Endothelial cell of umbilical vein (primary cell): ENCODE measurements at regions not wholly inside any gene's neighbourhood (a gene's known extent, or its start where the extent isn't known, plus 50 kb on each side); places are given as distances from the start of the nearest gene placed in this dataset.

ENCODE experiments used
- BruUV-seq: library from RNA; stranded (reverse); fragments of 400-500 nt; replicated peaks from 2 replicates; lab custom pipeline; 2021; lab: Mats Ljungman, UMichigan
- CTCF ChIA-PET: fragments of 300-600, 350-600 bp; sonication (Branson Sonifier 250); formaldehyde crosslinking; loops from one replicate; lab custom pipeline; 2021; ENCODE audit warnings: antibody characterized with exemption, inconsistent platforms; lab: Charles Lee
- POLR2A ChIA-PET: fragments of 300-600, 350-600 bp; sonication (Branson Sonifier 250); formaldehyde crosslinking; loops from one replicate; lab custom pipeline; 2021; ENCODE audit warnings: antibody characterized with exemption, inconsistent platforms; lab: Charles Lee
- DNase-seq: peaks from one replicate; pipeline ENCODE4 v3.0.0-alpha.2; 2011; ENCODE audit warnings: low read depth, low spot score
- FAIRE-seq: peaks from 2 replicates; lab custom pipeline; 2011; peaks lifted over from hg19 to GRCh38; lab: Jason Lieb, UNC
- H2AFZ ChIP-seq: 2 replicates; pipeline ENCODE4 v1.6.0; 2012; ENCODE audit warnings: low read depth, low read length, control low read depth, inconsistent platforms
- H3K27ac ChIP-seq: 2 replicates; pipeline ENCODE4 v1.5.1; 2011; ENCODE audit warnings: low read depth, mild to moderate bottlenecking, control low read depth, low read length, moderate library complexity; ENCODE audit not compliant: insufficient read depth
- H3K27me3 ChIP-seq, 2 experiments: 2 replicates each; pipeline versions ENCODE4 v1.6.0 to v1.6.1; 2011; ENCODE audit warnings: low read length in 2 of 2, mixed read lengths in 1 of 2; ENCODE audit not compliant: control insufficient read depth in 2 of 2, insufficient read depth in 2 of 2
- H3K36me3 ChIP-seq, 2 experiments: 2 replicates in 1 of 2; 3 replicates in 1 of 2; pipeline ENCODE4 v1.5.1; 2011; ENCODE audit warnings: low read length in 2 of 2, mild to moderate bottlenecking in 1 of 2, moderate library complexity in 1 of 2; ENCODE audit not compliant: control insufficient read depth in 2 of 2, insufficient read depth in 2 of 2; ENCODE audit errors: extremely low read depth in 1 of 2
- H3K4me1 ChIP-seq: 3 replicates; pipeline ENCODE4 v1.5.1; 2011; ENCODE audit warnings: mild to moderate bottlenecking, low read length; ENCODE audit not compliant: control insufficient read depth, insufficient read depth; ENCODE audit errors: extremely low read depth
- H3K4me2 ChIP-seq: 2 replicates; pipeline ENCODE4 v1.6.1; 2011; ENCODE audit warnings: low read length, control low read depth, mixed read lengths; ENCODE audit not compliant: insufficient read depth
- H3K4me3 ChIP-seq, 3 experiments: fragments of 200-600 bp in 1 of 3; sonication (generic), shearing (Covaris generic) in 1 of 3; replicated peaks in 1 of 3; 2 replicates each; pipeline ENCODE4 v1.5.1; 2011 to 2016; ENCODE audit warnings: control low read depth in 3 of 3, low read length in 3 of 3, mild to moderate bottlenecking in 2 of 3, inconsistent platforms in 1 of 3, low read depth in 1 of 3, moderate library complexity in 1 of 3; ENCODE audit not compliant: insufficient read depth in 1 of 3
- H3K79me2 ChIP-seq: 2 replicates; pipeline ENCODE4 v1.6.0; 2012; ENCODE audit warnings: low read length, inconsistent platforms; ENCODE audit not compliant: control insufficient read depth, insufficient read depth
- H3K9ac ChIP-seq: replicated peaks from 2 replicates; pipeline ENCODE3; 2011; ENCODE audit warnings: low read length, control low read depth; ENCODE audit not compliant: insufficient read depth; ENCODE audit errors: extremely low read depth
- H3K9me1 ChIP-seq: replicated peaks from 3 replicates; pipeline ENCODE4 v1.6.0; 2011; ENCODE audit warnings: mild to moderate bottlenecking, low read length; ENCODE audit not compliant: control insufficient read depth, insufficient read depth; ENCODE audit errors: extremely low read depth
- H3K9me3 ChIP-seq: replicated peaks from 2 replicates; pipeline ENCODE4 v1.5.1; 2012; ENCODE audit warnings: low read length, inconsistent platforms; ENCODE audit not compliant: control insufficient read depth, insufficient read depth
- H4K20me1 ChIP-seq: replicated peaks from 2 replicates; pipeline ENCODE3; 2011; ENCODE audit warnings: mild to moderate bottlenecking, low read length; ENCODE audit not compliant: control insufficient read depth, insufficient read depth; ENCODE audit errors: extremely low read depth
- EZH2 ChIP-seq: IDR thresholded peaks from 2 replicates; pipeline ENCODE4 v1.6.1; 2012; ENCODE audit warnings: borderline replicate concordance, low read depth, mild to moderate bottlenecking, moderate library complexity, low read length, inconsistent platforms; ENCODE audit not compliant: severe bottlenecking
- FOS ChIP-seq: IDR thresholded peaks from 2 replicates; pipeline ENCODE4 v1.6.1; 2011; ENCODE audit warnings: mild to moderate bottlenecking, low read length, moderate library complexity, borderline replicate concordance; ENCODE audit not compliant: insufficient read depth
- GATA2 ChIP-seq: IDR thresholded peaks from 2 replicates; pipeline ENCODE4 v1.7.0; 2011; ENCODE audit warnings: low read depth, mild to moderate bottlenecking, moderate library complexity, mixed read lengths, low read length; ENCODE audit not compliant: insufficient read length, insufficient read depth
- JUN ChIP-seq: IDR thresholded peaks from 2 replicates; pipeline ENCODE4 v1.6.1; 2011; ENCODE audit warnings: borderline replicate concordance, low read depth; ENCODE audit not compliant: insufficient read length, insufficient read depth
- MYC ChIP-seq: IDR thresholded peaks from one replicate; pipeline ENCODE4 v1.6.1; 2011; ENCODE audit warnings: mild to moderate bottlenecking, low read depth, low read length
- POLR2A ChIP-seq: IDR thresholded peaks from 2 replicates; pipeline ENCODE4 v1.6.1; 2012; ENCODE audit warnings: low read depth, mild to moderate bottlenecking, control low read depth, low read length
- POLR2AphosphoS5 ChIP-seq: IDR thresholded peaks from 2 replicates; pipeline ENCODE4 v1.6.1; 2012; ENCODE audit warnings: low read depth, mild to moderate bottlenecking, control low read depth, low read length, moderate library complexity; ENCODE audit not compliant: insufficient read depth
- dilution Hi-C: fragments of 300-500 bp; cut with MboI; formaldehyde crosslinking; loops from one replicate; pipeline ENCODE4 v1.15.0; 2019; ENCODE audit warnings: low sequenced_read_pairs; ENCODE audit not compliant: extremely low pct_ligation_motif_present
- intact Hi-C: fragments of 100-400 bp; cut with micrococcal nuclease; formaldehyde crosslinking; loops from one replicate; pipeline ENCODE4 v1.10.0; 2022
- TF ChIP-seq, protein P1 (sequence below), 2 donors: IDR thresholded peaks; 1 replicate in 1 of 2; 2 replicates in 1 of 2; pipeline ENCODE4 v1.5.1; 2011; ENCODE audit warnings: low read length in 2 of 2, mild to moderate bottlenecking in 2 of 2, moderate library complexity in 2 of 2, control low read depth in 1 of 2, inconsistent platforms in 1 of 2, low read depth in 1 of 2; ENCODE audit not compliant: insufficient read depth in 1 of 2; ENCODE audit errors: extremely low read depth in 1 of 2
- TF ChIP-seq, protein P2 (sequence below): IDR thresholded peaks from 2 replicates; pipeline ENCODE4 v1.6.1; 2011; ENCODE audit not compliant: insufficient read depth, insufficient read length

DNA sequence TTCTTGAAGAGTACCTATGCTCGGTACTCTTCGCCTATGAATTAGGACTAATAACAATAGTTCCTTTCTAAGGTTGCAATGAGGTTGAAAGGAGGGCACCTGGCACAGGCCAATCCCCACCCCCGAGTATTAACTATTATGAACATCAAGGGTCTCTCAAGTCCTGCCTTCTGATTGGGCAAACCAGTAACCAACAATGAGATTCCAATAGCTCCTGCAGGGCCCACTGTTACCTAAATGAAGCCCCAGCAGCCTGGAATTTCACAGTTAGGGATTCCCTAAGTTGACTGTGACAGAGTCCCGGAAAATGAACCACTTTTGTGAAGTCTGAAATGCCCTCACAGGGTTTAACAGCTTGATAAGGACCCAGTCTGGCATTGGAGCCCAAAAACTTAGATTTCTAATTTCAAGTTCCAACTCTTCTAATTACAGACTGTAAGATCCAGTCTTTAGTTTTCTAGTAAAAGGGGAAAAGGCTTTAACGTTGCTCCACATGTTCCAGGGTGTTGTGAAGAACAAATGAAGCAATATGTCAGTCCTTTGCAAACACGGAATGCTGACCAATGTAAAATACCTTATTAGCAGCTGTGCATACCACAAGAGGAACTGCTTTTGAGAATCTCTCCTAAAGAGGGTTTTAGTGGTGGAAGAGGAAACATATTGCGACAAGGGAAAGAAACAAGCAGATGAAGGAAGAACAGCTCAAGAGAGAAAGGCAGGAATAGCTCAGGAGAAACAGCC, 277.7 kb upstream of the MAP2 start:
- H3K9me1 ChIP-seq, result no peaks in the 10 kb centered on the region
- no peaks in the 10 kb centered on the region for H4K20me1 ChIP-seq
- H3K4me1 ChIP-seq, result no peaks in the 10 kb centered on the region
- H3K27ac ChIP-seq, result no peak overlapping the region
- TF ChIP-seq, protein P1, sequence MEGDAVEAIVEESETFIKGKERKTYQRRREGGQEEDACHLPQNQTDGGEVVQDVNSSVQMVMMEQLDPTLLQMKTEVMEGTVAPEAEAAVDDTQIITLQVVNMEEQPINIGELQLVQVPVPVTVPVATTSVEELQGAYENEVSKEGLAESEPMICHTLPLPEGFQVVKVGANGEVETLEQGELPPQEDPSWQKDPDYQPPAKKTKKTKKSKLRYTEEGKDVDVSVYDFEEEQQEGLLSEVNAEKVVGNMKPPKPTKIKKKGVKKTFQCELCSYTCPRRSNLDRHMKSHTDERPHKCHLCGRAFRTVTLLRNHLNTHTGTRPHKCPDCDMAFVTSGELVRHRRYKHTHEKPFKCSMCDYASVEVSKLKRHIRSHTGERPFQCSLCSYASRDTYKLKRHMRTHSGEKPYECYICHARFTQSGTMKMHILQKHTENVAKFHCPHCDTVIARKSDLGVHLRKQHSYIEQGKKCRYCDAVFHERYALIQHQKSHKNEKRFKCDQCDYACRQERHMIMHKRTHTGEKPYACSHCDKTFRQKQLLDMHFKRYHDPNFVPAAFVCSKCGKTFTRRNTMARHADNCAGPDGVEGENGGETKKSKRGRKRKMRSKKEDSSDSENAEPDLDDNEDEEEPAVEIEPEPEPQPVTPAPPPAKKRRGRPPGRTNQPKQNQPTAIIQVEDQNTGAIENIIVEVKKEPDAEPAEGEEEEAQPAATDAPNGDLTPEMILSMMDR (IDR thresholded peaks at IDR 0.05; ENCODE audit: extremely low read depth in 1 of 2, insufficient read depth in 1 of 2, low read depth in 1 of 2, low read length in 2 of 2), result no peak
- no peak for TF ChIP-seq GATA2
- TF ChIP-seq MYC, result no peak
- TF ChIP-seq JUN, result no peak
- no peak for TF ChIP-seq POLR2A
- TF ChIP-seq FOS, result no peak
- TF ChIP-seq EZH2, result no peak
- TF ChIP-seq, protein P2, sequence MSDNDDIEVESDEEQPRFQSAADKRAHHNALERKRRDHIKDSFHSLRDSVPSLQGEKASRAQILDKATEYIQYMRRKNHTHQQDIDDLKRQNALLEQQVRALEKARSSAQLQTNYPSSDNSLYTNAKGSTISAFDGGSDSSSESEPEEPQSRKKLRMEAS, result no peak
- no peak for TF ChIP-seq POLR2AphosphoS5
- H2AFZ ChIP-seq, result no peak overlapping the region
- DNase-seq (no peak), FAIRE-seq (no peak)
- no peaks in the 10 kb centered on the region for H3K27me3 ChIP-seq
- POLR2A ChIA-PET, result no interaction called here
- dilution Hi-C loops (no loop called here), intact Hi-C loops (no loop called here)
- no peak overlapping the region for H3K9ac ChIP-seq
- no TSS peak for BruUV-seq
- H3K36me3 ChIP-seq, result no peaks in the 10 kb centered on the region
- H3K79me2 ChIP-seq, result no peaks in the 10 kb centered on the region
- H3K4me3 ChIP-seq, result no peak overlapping the region
- H3K9me3 ChIP-seq, result peaks cover 2% of the 10 kb centered on the region
- CTCF ChIA-PET, result no interaction called here
- no peak overlapping the region for H3K4me2 ChIP-seq
